Heart right ventricle (tissue), 16 donors: ENCODE measurements at regions not wholly inside any gene's neighbourhood (a gene's known extent, or its start where the extent isn't known, plus 50 kb on each side); places are given as distances from the start of the nearest gene placed in this dataset.

Experiments used
- ATAC-seq, 8 donors: fragments of 200-7000 bp; cut with Tn5 transposase; one replicate each; pipeline ENCODE4 v1.9.1; 2020; ENCODE audit warnings: mild to moderate bottlenecking in 8 of 8, moderate library complexity in 8 of 8, moderate number of reproducible peaks in 1 of 8
- DNase-seq, 2 donors: peaks; one replicate each; pipeline ENCODE4 v3.0.0-alpha.2; 2020
- H3K27ac ChIP-seq, 10 donors: fragments of 200-600 bp; sonication (generic) in 2 of 10; one replicate each; pipeline versions ENCODE4 v1.5.0 to v1.8.0; 2020 to 2022; ENCODE audit warnings: mild to moderate bottlenecking in 3 of 10
- H3K27me3 ChIP-seq, 7 donors: fragments of 200-600 bp; one replicate each; pipeline ENCODE4 v1.8.0; 2021 to 2022; ENCODE audit warnings: mild to moderate bottlenecking in 2 of 7
- H3K36me3 ChIP-seq, 9 donors: fragments of 200-600 bp; sonication (generic) in 1 of 9; one replicate each; pipeline versions ENCODE4 v1.5.0 to v1.8.0; 2020 to 2022; ENCODE audit warnings: mild to moderate bottlenecking in 2 of 9
- H3K4me1 ChIP-seq, 9 donors: fragments of 200-600 bp; sonication (generic) in 1 of 9; one replicate each; pipeline versions ENCODE4 v1.5.0 to v1.8.0; 2020 to 2022; ENCODE audit warnings: mild to moderate bottlenecking in 4 of 9
- H3K4me3 ChIP-seq, 10 donors: fragments of 200-600 bp; sonication (generic) in 2 of 10; one replicate each; pipeline versions ENCODE4 v1.5.0 to v1.8.0; 2020 to 2022; ENCODE audit warnings: mild to moderate bottlenecking in 7 of 10, moderate library complexity in 2 of 10
- H3K9me3 ChIP-seq, 11 donors: fragments of 200-600 bp in 10 of 11; sonication (generic) in 2 of 11; one replicate each; pipeline versions ENCODE4 v1.5.0 to v1.8.0; 2013 to 2022; ENCODE audit warnings: mild to moderate bottlenecking in 2 of 11, control low read depth in 1 of 11, moderate library complexity in 1 of 11
- CTCF ChIP-seq, 9 donors: fragments of 200-600 bp; sonication (generic) in 2 of 9; IDR thresholded peaks; one replicate each; pipeline versions ENCODE4 v1.5.0 to v1.8.0; 2021 to 2022; ENCODE audit warnings: antibody characterized with exemption in 9 of 9, mild to moderate bottlenecking in 5 of 9, moderate library complexity in 1 of 9
- WGBS, 2 donors: extraction: QIAGEN DNeasy Blood & Tissue Kit; methylation state at CpG; one replicate each; pipeline ENCODE4 v1.1.7; 2013; ENCODE audit warnings: inconsistent platforms in 1 of 2; 5-methylcytosine and 5-hydroxymethylcytosine counted together
- intact Hi-C, 10 donors: fragments of 100-400 bp; cut with DNase I; formaldehyde crosslinking; loops; one replicate each; pipeline versions ENCODE4 v1.11.1 to v1.14.2; 2022
- donor health status: Arrhythmogenic right ventricular cardiomyopathy.
- donor health status: ischemic (EF 13 %, LVEDD 7.1; RV severe dilation, severe dysfunction).
- donor health status: healthy with polysubstance abuse.
- donor health status: DM: no; HTN: yes; CAD: no.
- donor health status: DM: no; HTN: no; CAD: no.
- donor health status: ischemic (EF 25% LVEDD 6.9; RV normal size, moderate dysfunction).
- donor health status: ischemic (EF 25% LVEDD 5.7; RV mildly dilated, moderate dysfunction).
- donor health status: healthy.
- donor health status: DM: yes; HTN: yes; CAD: no.
- donor health status: Ischemic cardiomyopathy.
- donor health status: ischemic (EF 35%, LVEDD 5.7; RV mildly dilated, moderate dysfunction).
- donor health status: nonischemic (EF 11% LVEDD 7.7; RV severe dilation, severe dysfunction).
- donor health status: DM: yes; HTN: yes; CAD: no.
- donor health status: PGD.
- donor health status: ischemic (EF 29% LVEDD 5.4; RV normal size, mild dysfunction).
- donor health status: nonischemic (EF 23%, LVEDD 6.1; RV moderate dilation, normal function).

- no peaks in the 10 kb centered on the region for H3K36me3 ChIP-seq
- H3K4me1 ChIP-seq: no peaks in the 10 kb centered on the region
- whole genome bisulfite sequencing, 2 donors: 83 to 84% methylated on average over 5 of the region's 5 CpGs
- no peak overlapping the region for H3K27ac ChIP-seq
- no peak for TF ChIP-seq CTCF (IDR thresholded peaks at IDR 0.05)
- DNase-seq: no peak
- no peak overlapping the region for H3K4me3 ChIP-seq
- peaks cover 0 to 4% (median 0%) of the 10 kb centered on the region in 7 donors for H3K27me3 ChIP-seq
- intact Hi-C loops: no loop called here
- no peak for ATAC-seq
- no peaks in the 10 kb centered on the region for H3K9me3 ChIP-seq
These were observed 1585.9 kb downstream of the AACS start for GRCh38 chr12:126651133-126651532.

- DNase-seq (no peak), ATAC-seq (no peak)
- H3K36me3 ChIP-seq: no peaks in the 10 kb centered on the region
- no peaks in the 10 kb centered on the region for H3K27me3 ChIP-seq
- peaks cover 0 to 22% (median 0%) of the 10 kb centered on the region in 11 donors for H3K9me3 ChIP-seq
- no peaks in the 10 kb centered on the region for H3K4me1 ChIP-seq
- no peak overlapping the region for H3K4me3 ChIP-seq
- peak in 1 of 9 donors; percentile 13 for TF ChIP-seq CTCF (IDR thresholded peaks at IDR 0.05)
- H3K27ac ChIP-seq: no peak overlapping the region
- WGBS, 2 donors: 35% methylated on average over 6 of the region's 6 CpGs
- intact Hi-C loops: no loop called here
These were observed 1598.3 kb downstream of the AACS start for GRCh38 chr12:126663304-126664094.

- Histone ChIP-seq H3K9me3 (peaks cover 0 to 21% (median 0%) of the 10 kb centered on the region in 11 donors), H3K27me3 (no peaks in the 10 kb centered on the region), H3K4me1 (no peaks in the 10 kb centered on the region), H3K36me3 (no peaks in the 10 kb centered on the region), H3K27ac (no peak overlapping the region), H3K4me3 (no peak overlapping the region)
- 60 to 71% methylated on average over 4 of the region's 4 CpGs for WGBS, 2 donors
- ATAC-seq (no peak), DNase-seq (no peak)
- TF ChIP-seq CTCF (IDR thresholded peaks at IDR 0.05): no peak
- intact Hi-C loops: no loop called here
These were observed 1599.6 kb upstream of the TMEM132C start for GRCh38 chr12:126667339-126667738.

GRCh38 chr12:126668538-126668937, 1598.4 kb upstream of the TMEM132C start:
- TF ChIP-seq CTCF (IDR thresholded peaks at IDR 0.05): no peak
- intact Hi-C loops: no loop called here
- ATAC-seq (peak in 1 of 8 donors; percentile 81), DNase-seq (no peak)
- no peaks in the 10 kb centered on the region for H3K4me1 ChIP-seq
- no peak overlapping the region for H3K27ac ChIP-seq
- no peak overlapping the region for H3K4me3 ChIP-seq
- no peaks in the 10 kb centered on the region for H3K27me3 ChIP-seq
- H3K9me3 ChIP-seq: peaks cover 0 to 22% (median 0%) of the 10 kb centered on the region in 11 donors
- no peaks in the 10 kb centered on the region for H3K36me3 ChIP-seq
- 85 to 90% methylated on average over 1 of the region's 1 CpG for WGBS, 2 donors
